Endodermal cell (in vitro differentiated cells): ENCODE measurements at regions not wholly inside any gene's neighbourhood (a gene's known extent, or its start where the extent isn't known, plus 50 kb on each side); places are given as distances from the start of the nearest gene placed in this dataset.
"Not testable (repeated sequence)": the region's sequence is repeated elsewhere in the genome, so short reads cannot be mapped to it uniquely, and the experiment has no call there.

Experiments used
- DNase-seq: peaks from one replicate; pipeline ENCODE4 v3.0.0-alpha.2; 2017
- H3K27ac ChIP-seq: 2 replicates; pipeline ENCODE4 v1.5.1; 2013; ENCODE audit warnings: mild to moderate bottlenecking, low read depth, low read length, moderate library complexity
- H3K27me3 ChIP-seq: 2 replicates; pipeline ENCODE4 v1.6.1; 2013; ENCODE audit warnings: mild to moderate bottlenecking, low read length, moderate library complexity; ENCODE audit not compliant: insufficient read depth, control insufficient read depth, poor library complexity, severe bottlenecking
- H3K36me3 ChIP-seq: 2 replicates; pipeline ENCODE4 v1.7.0; 2013; ENCODE audit warnings: mild to moderate bottlenecking, low read length, moderate library complexity; ENCODE audit not compliant: control insufficient read depth, insufficient read depth
- H3K4me1 ChIP-seq: one replicate; pipeline ENCODE4 v1.7.0; 2013; ENCODE audit warnings: low read length; ENCODE audit not compliant: control insufficient read depth, insufficient read depth
- H3K4me3 ChIP-seq: 2 replicates; pipeline ENCODE4 v1.5.1; 2013; ENCODE audit warnings: mild to moderate bottlenecking, low read length, moderate library complexity
- H3K9ac ChIP-seq: 2 replicates; pipeline ENCODE4 v1.6.1; 2013; ENCODE audit warnings: mild to moderate bottlenecking, low read length, moderate library complexity; ENCODE audit not compliant: poor library complexity, severe bottlenecking; ENCODE audit errors: extremely low read depth
- H3K9me3 ChIP-seq: 2 replicates; pipeline ENCODE4 v1.6.1; 2013; ENCODE audit warnings: mild to moderate bottlenecking, low read length, moderate library complexity; ENCODE audit not compliant: control insufficient read depth
- H3K27ac Mint-ChIP-seq: 2 replicates; pipeline ENCODE4 v1.8.0; 2020; ENCODE audit warnings: mixed read lengths
- H3K27me3 Mint-ChIP-seq: 2 replicates; pipeline ENCODE4 v1.8.0; 2021; ENCODE audit warnings: mild to moderate bottlenecking, mixed read lengths; ENCODE audit not compliant: insufficient read depth
- H3K36me3 Mint-ChIP-seq: 2 replicates; pipeline ENCODE4 v1.8.0; 2020; ENCODE audit warnings: low read depth, mixed read lengths
- H3K4me1 Mint-ChIP-seq: 2 replicates; pipeline ENCODE4 v1.8.0; 2020; ENCODE audit warnings: mixed read lengths
- H3K4me3 Mint-ChIP-seq: 2 replicates; pipeline ENCODE4 v1.8.0; 2020; ENCODE audit warnings: mild to moderate bottlenecking, moderate library complexity, mixed read lengths
- H3K9me3 Mint-ChIP-seq: 2 replicates; pipeline ENCODE4 v1.8.0; 2020; ENCODE audit warnings: mild to moderate bottlenecking, mixed read lengths
- WGBS, 2 experiments: methylation state at CpG; one replicate each; pipeline versions ENCODE4 v1.1.5 to v1.1.7; 2013; ENCODE audit warnings: missing lambda C conversion rate in 2 of 2, mixed read lengths in 1 of 2; ENCODE audit not compliant: insufficient coverage in 1 of 2, insufficient read length in 1 of 2; 5-methylcytosine and 5-hydroxymethylcytosine counted together
- TF ChIP-seq, protein P1 (sequence below): fragments of 200-600 bp; sonication (generic); conservative IDR thresholded peaks from 2 replicates; pipeline ENCODE4 v1.5.0; 2021; ENCODE audit warnings: antibody characterized with exemption, mild to moderate bottlenecking

DNA sequence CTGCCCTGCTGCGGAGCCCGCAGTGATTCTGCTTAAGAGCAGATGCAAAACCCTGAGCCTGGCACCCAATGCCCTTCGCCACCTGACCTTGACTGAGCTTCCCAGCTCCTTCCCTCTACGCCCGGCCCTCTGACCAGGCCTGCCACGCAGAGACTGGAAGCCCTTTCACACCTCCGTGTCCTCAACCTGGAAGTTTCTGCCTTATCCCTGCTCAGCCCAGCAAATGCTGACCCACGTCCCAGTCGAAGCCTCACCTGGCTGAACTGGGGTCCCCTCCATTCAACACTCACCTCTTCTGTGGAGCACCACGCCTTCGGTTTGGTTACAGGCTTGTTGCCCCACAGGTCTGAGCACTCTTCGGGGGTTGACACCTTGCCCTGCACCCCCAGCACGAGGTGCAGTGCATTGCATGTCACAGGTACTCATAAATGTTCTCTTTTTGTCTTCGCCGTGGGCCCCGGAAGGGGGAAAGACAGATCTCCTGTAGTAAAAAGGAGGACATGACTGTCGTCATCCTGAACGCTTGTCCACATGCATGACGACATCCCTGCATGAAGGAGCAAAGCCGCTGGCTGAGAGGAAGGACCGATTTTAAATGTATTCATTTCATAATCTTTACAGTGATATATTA, 153.6 kb upstream of the TNRC6C start:
- Mint-ChIP-seq H3K27me3 (peaks cover 68% of the 10 kb centered on the region), H3K9me3 (no peaks in the 10 kb centered on the region), H3K36me3 (no peaks in the 10 kb centered on the region), H3K27ac (no peak overlapping the region), H3K4me1 (peaks cover 22% of the 10 kb centered on the region), H3K4me3 (no peak overlapping the region)
- 86 to 87% methylated on average over 16 to 19 of the region's 21 CpGs for WGBS, 2 experiments
- Histone ChIP-seq H3K9me3 (no peaks in the 10 kb centered on the region), H3K9ac (no peak overlapping the region), H3K27ac (no peak overlapping the region), H3K4me3 (no peak overlapping the region), H3K4me1 (no peaks in the 10 kb centered on the region), H3K27me3 (no peaks in the 10 kb centered on the region), H3K36me3 (no peaks in the 10 kb centered on the region)
- TF ChIP-seq, protein P1, sequence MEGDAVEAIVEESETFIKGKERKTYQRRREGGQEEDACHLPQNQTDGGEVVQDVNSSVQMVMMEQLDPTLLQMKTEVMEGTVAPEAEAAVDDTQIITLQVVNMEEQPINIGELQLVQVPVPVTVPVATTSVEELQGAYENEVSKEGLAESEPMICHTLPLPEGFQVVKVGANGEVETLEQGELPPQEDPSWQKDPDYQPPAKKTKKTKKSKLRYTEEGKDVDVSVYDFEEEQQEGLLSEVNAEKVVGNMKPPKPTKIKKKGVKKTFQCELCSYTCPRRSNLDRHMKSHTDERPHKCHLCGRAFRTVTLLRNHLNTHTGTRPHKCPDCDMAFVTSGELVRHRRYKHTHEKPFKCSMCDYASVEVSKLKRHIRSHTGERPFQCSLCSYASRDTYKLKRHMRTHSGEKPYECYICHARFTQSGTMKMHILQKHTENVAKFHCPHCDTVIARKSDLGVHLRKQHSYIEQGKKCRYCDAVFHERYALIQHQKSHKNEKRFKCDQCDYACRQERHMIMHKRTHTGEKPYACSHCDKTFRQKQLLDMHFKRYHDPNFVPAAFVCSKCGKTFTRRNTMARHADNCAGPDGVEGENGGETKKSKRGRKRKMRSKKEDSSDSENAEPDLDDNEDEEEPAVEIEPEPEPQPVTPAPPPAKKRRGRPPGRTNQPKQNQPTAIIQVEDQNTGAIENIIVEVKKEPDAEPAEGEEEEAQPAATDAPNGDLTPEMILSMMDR = no peak
- DNase-seq = no peak

DNA sequence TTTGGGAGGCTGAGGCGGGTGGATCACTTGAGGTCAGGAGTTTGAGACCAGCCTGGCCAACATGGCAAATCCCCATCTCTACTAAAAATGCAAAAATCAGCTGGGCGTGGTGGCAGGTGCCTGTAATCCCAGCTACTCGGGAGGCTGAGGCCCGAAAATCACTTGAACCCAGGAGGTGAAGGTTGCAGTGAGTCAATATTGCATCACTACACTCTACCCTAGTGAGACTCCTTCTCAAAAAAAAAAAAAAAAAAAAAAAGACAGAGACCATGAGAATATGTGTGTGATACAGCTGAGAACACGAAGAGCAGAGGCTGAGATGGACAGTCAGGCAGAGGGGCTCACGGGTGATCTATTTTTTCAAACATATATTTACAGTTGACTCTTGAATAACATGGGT, 152.5 kb upstream of the TNRC6C start:
- H3K9me3 ChIP-seq, H3K36me3 Mint-ChIP-seq: not testable (repeated sequence)

DNA sequence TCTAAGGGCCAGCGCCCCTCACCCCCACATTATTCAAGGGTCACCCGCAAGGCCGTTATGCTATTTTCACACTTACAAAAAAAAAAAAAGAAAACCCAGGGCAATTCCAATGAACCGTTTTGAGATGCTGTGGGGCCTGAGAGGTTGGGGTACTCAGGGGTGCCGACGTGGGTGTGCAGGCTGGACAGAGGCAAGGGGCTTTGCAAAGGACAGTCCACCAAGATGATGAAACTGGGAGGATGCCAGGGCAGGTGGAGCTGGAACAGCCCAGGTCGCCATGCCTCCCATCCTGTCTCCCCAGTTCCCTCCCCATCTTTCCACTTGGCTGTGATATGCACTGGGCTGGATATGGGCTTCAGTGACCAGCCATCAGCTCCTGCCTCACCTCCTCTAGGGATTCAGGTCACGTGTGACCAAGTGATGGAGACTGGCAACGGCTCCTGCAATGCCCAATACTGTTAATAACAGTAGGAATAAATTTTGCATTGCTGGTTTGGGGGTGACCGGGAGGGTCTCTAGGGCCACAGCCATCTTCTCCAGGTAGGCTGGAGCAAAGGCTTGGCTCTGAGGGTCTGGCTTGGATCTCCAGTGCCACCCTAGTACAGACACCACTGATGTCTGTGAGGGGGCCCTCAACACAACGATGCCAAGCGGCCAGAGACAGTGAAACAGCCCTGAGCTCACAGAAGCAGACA, 151.3 kb upstream of the TNRC6C start:
- no peaks in the 10 kb centered on the region for H3K27me3 ChIP-seq
- Mint-ChIP-seq H3K4me1 (peaks cover 20% of the 10 kb centered on the region), H3K4me3 (no peak overlapping the region), H3K36me3 (no peaks in the 10 kb centered on the region), H3K9me3 (no peaks in the 10 kb centered on the region), H3K27me3 (peaks cover 51% of the 10 kb centered on the region), H3K27ac (no peak overlapping the region)
- no peak overlapping the region for H3K4me3 ChIP-seq
- no peaks in the 10 kb centered on the region for H3K9me3 ChIP-seq
- no peaks in the 10 kb centered on the region for H3K36me3 ChIP-seq
- 91% methylated on average over 12 of the region's 12 CpGs; no CpG with 5 or more reads in 1 of the 2 experiments for WGBS, 2 experiments
- H3K27ac ChIP-seq = no peak overlapping the region
- TF ChIP-seq, protein P1 = no peak
- H3K9ac ChIP-seq = no peak overlapping the region
- no peak for DNase-seq
- no peaks in the 10 kb centered on the region for H3K4me1 ChIP-seq

More for the DNA sequence above, 152.5 kb upstream of the TNRC6C start:
- H3K4me3 ChIP-seq, H3K4me3 Mint-ChIP-seq, H3K36me3 ChIP-seq, H3K27me3 ChIP-seq, H3K4me1 ChIP-seq, H3K27ac ChIP-seq, DNase-seq, H3K9me3 Mint-ChIP-seq, H3K9ac ChIP-seq, H3K27ac Mint-ChIP-seq: not testable (repeated sequence)
- WGBS, 2 experiments = 96 to 100% methylated on average over 3 to 6 of the region's 6 CpGs
- peaks cover 60% of the 10 kb centered on the region for H3K27me3 Mint-ChIP-seq
- peaks cover 24% of the 10 kb centered on the region for H3K4me1 Mint-ChIP-seq
